Inflammatory macrophage treated with lipopolysaccharide for 4 hours (primary cell): ENCODE measurements at regions not wholly inside any gene's neighbourhood (a gene's known extent, or its start where the extent isn't known, plus 50 kb on each side); places are given as distances from the start of the nearest gene placed in this dataset.

Experiments
- DNase-seq: peaks from one replicate; pipeline ENCODE4 v3.0.0-alpha.2; 2020

GRCh38 chr10:118408181-118408580, 66.1 kb upstream of the FAM204A start:
- DNase-seq, result no peak

- DNase-seq, result no peak
These were observed 65.7 kb upstream of the FAM204A start for GRCh38 chr10:118407777-118408176.

- no peak for DNase-seq
These were observed 64.9 kb upstream of the FAM204A start for GRCh38 chr10:118407026-118407425.

GRCh38 chr10:118405928-118406327, 63.8 kb upstream of the FAM204A start:
- no peak for DNase-seq

- DNase-seq, result no peak
These were observed 61.8 kb upstream of the FAM204A start for GRCh38 chr10:118403967-118404366.

GRCh38 chr10:118401708-118402193, 59.6 kb upstream of the FAM204A start:
- no peak for DNase-seq

- DNase-seq, result no peak
These were observed 55.3 kb upstream of the FAM204A start for GRCh38 chr10:118397391-118397790.

GRCh38 chr10:118395947-118396346, 53.8 kb upstream of the FAM204A start:
- DNase-seq, result no peak

- peak; percentile 9 for DNase-seq
These were observed 52.4 kb upstream of the FAM204A start for GRCh38 chr10:118394301-118395200.

GRCh38 chr10:118392761-118393160, 50.6 kb upstream of the FAM204A start:
- DNase-seq, result no peak
